ENCODE measurements at regions not wholly inside any gene's neighbourhood (a gene's known extent, or its start where the extent isn't known, plus 50 kb on each side); places are given as distances from the start of the nearest gene placed in this dataset.

DNA sequence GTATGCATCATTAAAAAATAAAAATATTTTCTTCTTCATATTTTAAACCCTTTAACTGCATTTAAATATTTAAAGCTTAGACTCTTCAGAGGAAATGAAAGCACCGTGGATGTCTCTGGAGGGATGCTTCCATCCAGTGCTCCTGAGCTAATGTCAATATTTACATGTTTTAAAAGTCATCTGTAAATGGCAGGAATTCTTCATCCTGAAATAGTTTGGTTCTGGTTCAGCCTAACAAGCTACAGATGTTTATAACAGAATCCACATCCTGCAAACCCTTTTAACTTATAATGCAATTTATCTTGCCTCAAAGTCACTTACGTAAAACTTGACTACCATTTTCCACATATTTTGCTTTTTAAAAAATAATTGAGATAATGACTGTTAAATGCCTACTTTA is 1207.3 kb downstream of the SLC16A7 start:
- no peak for DNase-seq

DNA sequence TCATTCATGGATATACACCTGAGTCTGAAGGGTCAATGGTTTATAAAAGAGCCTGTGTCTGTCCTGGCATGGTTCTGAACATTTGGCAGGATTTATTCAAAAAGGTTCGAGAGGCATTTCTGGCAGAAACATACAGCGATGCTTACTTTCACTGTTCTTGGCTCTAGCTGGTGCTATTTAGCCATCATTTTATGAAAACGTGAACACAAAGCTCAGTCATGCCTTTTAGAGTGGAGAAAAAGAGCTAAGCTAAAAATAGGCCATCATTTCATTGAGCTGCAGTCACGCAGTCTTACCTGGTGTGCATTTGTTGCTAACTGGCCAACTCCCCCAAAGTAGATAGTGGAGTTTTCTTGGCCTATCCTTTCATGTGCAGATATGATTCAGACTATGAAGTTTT is 1209.5 kb downstream of the SLC16A7 start:
- DNase-seq: no peak

DNA sequence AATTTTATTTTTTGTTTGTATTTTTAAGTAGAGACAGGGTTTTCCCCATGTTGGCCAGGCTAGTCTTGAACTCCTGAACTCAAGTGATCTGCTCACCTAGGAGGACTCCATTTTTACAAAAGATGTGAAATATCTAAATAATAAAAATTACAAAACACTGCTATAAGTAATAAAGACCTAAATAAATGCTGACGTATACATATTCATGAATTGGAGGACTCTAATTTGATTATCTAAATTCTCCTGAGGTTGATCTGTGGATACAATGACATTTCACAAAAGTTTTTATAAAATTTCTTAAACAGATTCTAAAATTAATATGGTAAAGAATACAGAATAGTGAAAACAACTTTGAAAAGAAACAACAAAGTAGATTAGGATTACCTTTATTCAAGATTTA is 1224.0 kb downstream of the SLC16A7 start:
- no peak for DNase-seq

- no peak for DNase-seq
These were observed 1226.8 kb downstream of the SLC16A7 start for GRCh38 chr12:60822580-60822979.

DNA sequence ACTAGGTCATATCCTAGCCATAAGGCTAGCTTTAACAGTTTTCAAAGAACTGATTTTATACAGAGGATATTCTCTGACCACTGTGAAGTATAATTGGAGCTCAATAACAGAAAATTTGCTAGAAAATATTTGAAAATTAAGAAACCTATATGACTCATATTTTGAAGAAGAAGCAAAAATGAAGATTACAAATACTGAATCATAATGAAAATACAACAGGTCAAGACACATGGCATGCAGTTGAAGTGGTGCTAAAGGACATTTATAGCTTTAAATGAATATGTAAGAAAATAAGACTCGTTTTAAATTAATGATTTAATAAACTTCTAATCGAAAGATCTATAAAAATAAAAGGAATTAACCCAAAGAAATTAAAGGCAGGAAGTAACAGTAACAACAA is 1234.6 kb downstream of the SLC16A7 start:
- DNase-seq: no peak

- DNase-seq: no peak
These were observed 1236.5 kb downstream of the SLC16A7 start for GRCh38 chr12:60832290-60832689.

GRCh38 chr12:60834372-60834771 is 1238.5 kb downstream of the SLC16A7 start:
- no peak for DNase-seq

- DNase-seq: no peak
These were observed 1239.0 kb downstream of the SLC16A7 start for GRCh38 chr12:60834806-60835205.

GRCh38 chr12:60836651-60837050 is 1240.8 kb downstream of the SLC16A7 start:
- DNase-seq: no peak

DNA sequence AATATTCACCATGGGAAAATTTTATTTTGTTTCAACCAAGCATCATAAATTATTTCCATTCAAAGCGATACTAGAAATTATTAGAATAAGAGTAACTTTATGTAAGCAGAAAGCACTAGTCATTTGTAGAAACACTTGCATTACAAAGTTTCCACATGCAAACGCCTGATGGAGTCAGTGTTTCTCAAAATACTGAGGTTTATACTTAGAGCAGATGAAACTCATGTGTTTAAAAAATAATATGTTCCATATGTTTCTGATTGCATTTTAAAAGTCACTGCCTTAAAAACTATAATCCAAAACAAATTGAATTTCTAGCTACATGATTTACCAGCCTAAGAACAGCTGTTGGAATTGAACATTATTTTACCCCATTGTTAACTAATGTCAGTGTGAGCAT is 1246.4 kb downstream of the SLC16A7 start:
- no peak for DNase-seq

DNA sequence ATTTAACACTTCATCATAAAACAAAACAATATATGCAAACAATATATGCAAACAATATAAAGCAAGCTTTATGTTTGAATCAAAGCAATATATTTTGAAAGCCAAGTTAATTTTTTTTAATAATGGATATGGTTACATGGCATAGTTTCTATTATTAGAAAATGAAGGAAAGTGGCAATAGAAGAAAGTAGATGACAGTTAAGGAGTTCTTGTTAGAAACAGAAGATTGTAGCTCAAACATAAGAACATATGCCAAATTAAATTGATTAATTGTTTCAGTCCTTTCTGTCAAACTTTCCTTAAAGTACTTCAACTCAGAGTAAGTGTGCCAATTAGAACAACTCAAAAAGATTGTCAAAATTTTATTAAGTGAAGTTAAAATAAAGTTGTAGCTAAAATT is 1248.3 kb downstream of the SLC16A7 start:
- DNase-seq: no peak

- DNase-seq: no peak
These were observed 1249.0 kb downstream of the SLC16A7 start for GRCh38 chr12:60844875-60845274.

DNA sequence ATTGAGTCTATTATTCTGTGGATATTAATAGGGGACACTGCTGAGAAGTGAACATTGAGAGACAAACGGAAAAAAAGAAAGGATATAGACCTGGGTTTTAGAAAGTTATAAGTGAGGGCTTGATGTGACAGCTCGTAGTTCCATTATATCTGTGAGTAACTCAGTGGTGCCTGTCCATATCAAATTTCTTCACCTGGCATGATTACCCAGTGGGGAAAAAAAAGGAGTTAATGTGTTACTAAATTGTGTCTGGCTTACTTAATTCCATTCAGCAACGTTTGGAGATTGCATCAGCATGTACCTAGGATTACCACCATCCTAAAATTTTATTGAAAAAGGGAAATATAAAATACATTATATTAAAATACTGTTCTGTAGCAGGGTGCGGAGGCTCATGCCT is 1249.9 kb downstream of the SLC16A7 start:
- no peak for DNase-seq

GRCh38 chr12:60847281-60847680 is 1251.5 kb downstream of the SLC16A7 start:
- DNase-seq: no peak

- no peak for DNase-seq
These were observed 1253.9 kb downstream of the SLC16A7 start for GRCh38 chr12:60849723-60850122.

GRCh38 chr12:60853407-60853806 is 1257.6 kb downstream of the SLC16A7 start:
- no peak for DNase-seq

DNA sequence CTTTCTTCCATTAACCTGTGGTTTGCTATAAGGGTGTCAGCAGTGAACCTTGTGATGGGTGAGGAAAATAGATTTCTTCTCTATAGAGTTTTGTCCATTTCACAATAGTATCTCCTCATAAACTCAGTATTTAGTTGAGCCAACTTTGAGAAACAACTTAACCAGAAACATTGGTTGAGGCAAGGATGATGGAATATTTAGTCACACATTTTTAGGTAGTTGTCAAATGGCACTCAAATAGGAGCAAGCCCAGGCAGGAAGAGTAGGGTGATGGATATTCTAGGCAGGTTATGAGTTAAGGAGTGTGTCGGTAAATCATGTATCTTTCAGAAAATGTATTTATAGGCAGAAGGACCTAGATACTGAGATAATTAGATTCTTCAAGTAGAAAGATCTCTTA is 1267.6 kb downstream of the SLC16A7 start:
- no peak for DNase-seq

- DNase-seq: no peak
These were observed 1276.4 kb downstream of the SLC16A7 start for GRCh38 chr12:60872219-60872618.

- no peak for DNase-seq
These were observed 1277.3 kb downstream of the SLC16A7 start for GRCh38 chr12:60872850-60873713.

DNA sequence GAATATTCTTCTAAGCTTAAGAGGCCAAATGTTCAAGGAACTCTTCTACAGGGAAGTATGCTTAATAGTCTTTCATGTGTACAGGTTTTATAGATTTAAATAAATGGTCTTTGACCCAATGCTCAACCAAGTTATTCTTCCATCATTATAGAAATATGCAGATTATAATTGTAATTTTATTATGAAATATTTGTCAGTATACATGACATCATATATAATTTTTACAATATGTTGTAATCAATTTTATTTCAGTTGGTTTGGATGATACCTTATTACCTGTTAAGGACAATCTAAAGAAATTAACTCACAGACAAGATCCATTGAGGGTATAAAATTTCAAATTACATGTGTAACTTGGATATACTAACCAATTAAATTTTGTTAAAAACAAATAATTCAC is 1278.3 kb downstream of the SLC16A7 start:
- no peak for DNase-seq

GRCh38 chr12:60920841-60921495 is 1325.1 kb downstream of the SLC16A7 start:
- no peak for DNase-seq

DNA sequence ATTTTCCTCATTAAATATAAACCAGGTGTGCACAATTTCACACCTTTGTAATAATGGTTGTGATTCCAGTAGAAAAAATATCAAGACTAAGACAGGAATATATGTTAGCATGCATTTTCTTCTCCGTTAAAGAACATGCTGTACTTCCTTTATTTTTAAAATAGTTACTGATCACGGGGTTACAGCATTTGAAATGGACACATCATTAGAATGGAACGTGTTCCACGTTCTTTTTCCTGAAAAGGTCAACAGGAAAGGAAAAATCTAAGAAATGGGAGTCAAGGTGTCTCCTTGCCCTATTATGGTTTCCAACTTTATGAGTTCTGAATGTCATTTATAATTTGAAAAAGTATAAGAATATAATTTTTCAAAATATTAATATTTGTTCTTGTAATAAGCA is 1325.7 kb downstream of the SLC16A7 start:
- DNase-seq: no peak

- DNase-seq: peak; percentile 28
These were observed 1330.4 kb downstream of the SLC16A7 start for GRCh38 chr12:60926256-60926655.

DNA sequence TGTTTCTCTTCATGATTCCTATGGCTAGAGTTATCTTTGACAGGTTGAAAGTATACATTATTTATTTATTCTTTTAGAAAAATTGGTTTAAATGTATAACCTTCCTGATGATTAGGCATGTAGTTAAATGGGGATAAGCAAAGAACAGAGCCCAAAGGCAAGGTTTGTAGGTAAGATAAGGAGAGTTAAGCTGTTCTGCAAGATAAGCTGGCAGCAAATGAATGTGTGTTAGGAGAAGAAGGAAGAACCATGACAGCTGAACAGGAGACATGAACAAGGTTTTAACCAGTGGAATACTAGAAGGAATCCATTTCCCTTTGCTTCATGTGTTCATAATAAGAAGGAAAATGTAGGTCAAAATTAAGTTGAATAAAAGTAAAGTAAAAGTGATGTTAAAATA is 1330.1 kb upstream of the USP15 start:
- DNase-seq: no peak
